ENCODE measurements at regions not wholly inside any gene's neighbourhood (a gene's known extent, or its start where the extent isn't known, plus 50 kb on each side); places are given as distances from the start of the nearest gene placed in this dataset.

DNA sequence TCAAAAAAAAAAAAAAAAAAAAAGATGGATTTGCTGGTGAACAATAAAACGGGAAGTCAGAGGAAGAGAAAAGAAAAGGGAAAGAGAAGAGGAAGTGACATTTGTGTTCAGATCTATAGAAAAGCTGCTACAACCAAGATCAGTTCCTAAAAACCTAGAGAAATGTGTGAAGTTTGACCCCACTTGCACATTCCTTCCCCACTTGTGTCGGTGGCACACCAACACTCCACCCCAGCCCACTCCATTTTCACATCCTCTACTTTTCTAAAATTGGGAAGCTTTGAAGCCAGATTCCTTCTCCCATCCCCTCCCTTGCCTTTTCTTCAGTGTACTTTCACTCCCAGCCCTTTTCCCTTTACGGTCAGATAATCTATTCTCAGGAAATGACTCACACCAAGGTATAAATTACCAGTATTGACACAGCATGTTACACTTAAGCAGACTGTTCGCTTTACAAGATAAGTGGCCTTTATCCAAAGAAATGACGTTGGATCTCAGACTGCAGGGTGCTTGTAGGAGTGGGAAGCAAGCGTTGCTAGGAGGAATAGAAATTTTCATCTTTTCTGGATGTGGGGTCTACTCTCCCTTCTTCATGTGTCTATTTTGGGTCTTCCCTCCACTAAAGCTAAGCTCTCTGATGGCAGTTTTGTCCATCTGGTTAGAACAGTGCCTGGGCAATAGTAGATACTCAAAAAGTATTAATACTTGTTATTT lies 92.5 kb upstream of the ADGRF1 start:
- peak overlapping the region; percentile 43 for H3K9ac ChIP-seq (ENCODE audit: low read depth, low read length)
- H3K4me2 ChIP-seq (ENCODE audit: low read length) = peak overlapping the region; percentile 72
- H3K36me3 ChIP-seq (ENCODE audit: insufficient read depth, low read length) = no peaks in the 10 kb centered on the region
- peak overlapping the region; percentile 39 for H3K4me3 ChIP-seq (ENCODE audit: low read length)
- H3K9me3 ChIP-seq (replicated peaks; ENCODE audit: low read length) = no peaks in the 10 kb centered on the region
- no peaks in the 10 kb centered on the region for H3K27me3 ChIP-seq (ENCODE audit: control insufficient read depth, insufficient read depth, low read length)
- H3K4me1 ChIP-seq (ENCODE audit: control insufficient read depth, insufficient read depth, low read length) = peaks cover 20% of the 10 kb centered on the region

DNA sequence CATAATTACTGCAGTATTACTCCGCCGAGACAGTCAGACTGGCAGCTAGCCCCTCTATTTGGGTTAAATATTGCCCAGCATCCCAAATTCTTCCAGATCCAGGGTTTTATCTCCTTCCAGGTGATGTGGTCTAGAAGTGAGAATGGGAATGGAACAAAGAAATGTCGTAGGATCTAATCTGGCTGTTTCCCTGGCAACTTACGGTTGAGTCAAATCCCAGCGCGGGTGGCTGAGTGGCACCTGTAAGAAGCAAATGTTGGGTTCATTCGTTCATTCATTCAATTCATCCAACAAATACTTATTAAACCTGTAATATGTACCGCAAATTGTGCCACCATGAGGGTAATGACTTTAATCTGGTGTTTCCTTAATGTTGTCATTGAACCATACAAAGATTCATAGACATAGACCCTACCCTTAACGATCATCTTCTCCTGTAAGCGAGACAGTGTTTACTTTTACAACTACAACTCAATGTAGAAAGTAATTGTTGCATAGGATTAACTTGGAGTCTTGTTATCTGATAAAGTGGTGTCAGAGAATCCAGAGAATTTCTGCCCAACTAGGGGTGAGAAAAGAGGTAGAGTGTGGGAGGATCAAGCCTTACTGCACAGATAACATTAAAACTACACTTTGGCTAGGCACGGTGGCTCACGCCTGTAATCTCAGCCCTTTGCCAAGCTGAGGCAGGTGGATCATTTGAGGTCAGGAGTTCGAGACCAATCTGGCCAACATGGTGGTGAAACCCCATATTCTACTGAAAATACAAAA lies 91.3 kb upstream of the ADGRF1 start:
- Histone ChIP-seq H3K27me3 (ENCODE audit: control insufficient read depth, insufficient read depth, low read length) (no peaks in the 10 kb centered on the region), H3K36me3 (ENCODE audit: insufficient read depth, low read length) (no peaks in the 10 kb centered on the region), H3K9me3 (replicated peaks; ENCODE audit: low read length) (no peaks in the 10 kb centered on the region), H3K9ac (ENCODE audit: low read depth, low read length) (no peak overlapping the region), H3K4me1 (ENCODE audit: control insufficient read depth, insufficient read depth, low read length) (peaks cover 20% of the 10 kb centered on the region), H3K4me2 (ENCODE audit: low read length) (no peak overlapping the region), H3K4me3 (ENCODE audit: low read length) (no peak overlapping the region)

DNA sequence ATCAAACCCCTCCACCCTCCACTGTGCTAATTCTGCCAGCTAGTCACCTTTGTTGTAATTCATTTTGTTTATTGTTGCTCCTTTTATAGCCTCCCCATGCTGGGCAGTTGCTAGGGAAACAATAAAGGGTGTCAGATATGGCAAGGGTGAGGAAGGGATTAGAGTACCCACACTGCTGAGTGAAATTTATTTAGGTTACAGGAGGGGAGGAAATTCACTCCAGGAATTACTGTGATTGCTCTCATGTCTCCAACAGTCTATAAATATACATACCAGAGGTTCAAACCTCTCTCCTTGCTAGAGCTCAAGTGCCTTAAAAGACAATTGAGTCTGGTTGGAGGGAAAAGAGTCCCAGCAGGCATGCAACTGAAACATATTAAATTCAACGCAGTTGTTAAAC lies 90.6 kb upstream of the ADGRF1 start:
- Histone ChIP-seq H3K4me3 (ENCODE audit: low read length) (no peak overlapping the region), H3K9ac (ENCODE audit: low read depth, low read length) (no peak overlapping the region), H3K27me3 (ENCODE audit: control insufficient read depth, insufficient read depth, low read length) (no peaks in the 10 kb centered on the region), H3K9me3 (replicated peaks; ENCODE audit: low read length) (no peaks in the 10 kb centered on the region), H3K36me3 (ENCODE audit: insufficient read depth, low read length) (no peaks in the 10 kb centered on the region), H3K4me1 (ENCODE audit: control insufficient read depth, insufficient read depth, low read length) (peaks cover 20% of the 10 kb centered on the region), H3K4me2 (ENCODE audit: low read length) (no peak overlapping the region)

DNA sequence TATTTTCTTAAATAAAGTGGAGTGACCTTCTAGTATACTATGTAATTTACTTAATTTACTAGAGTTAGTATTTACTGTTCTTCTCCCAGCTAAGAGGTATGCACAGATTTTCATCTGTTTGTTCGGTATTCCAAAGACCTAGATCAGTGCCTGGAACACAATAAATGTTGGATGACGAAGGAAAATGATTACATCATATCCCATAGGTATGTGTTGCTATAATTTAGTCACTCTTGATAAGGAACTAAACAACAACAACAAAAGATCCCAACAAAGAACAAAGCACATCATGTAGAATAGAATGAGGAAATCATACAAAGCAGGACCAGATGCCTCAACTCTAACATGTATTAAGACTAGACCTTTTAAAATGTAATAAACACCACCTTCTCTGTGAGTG lies 89.6 kb upstream of the ADGRF1 start:
- no peaks in the 10 kb centered on the region for H3K9me3 ChIP-seq (replicated peaks; ENCODE audit: low read length)
- peaks cover 24% of the 10 kb centered on the region for H3K4me1 ChIP-seq (ENCODE audit: control insufficient read depth, insufficient read depth, low read length)
- H3K27me3 ChIP-seq (ENCODE audit: control insufficient read depth, insufficient read depth, low read length) = no peaks in the 10 kb centered on the region
- H3K9ac ChIP-seq (ENCODE audit: low read depth, low read length) = no peak overlapping the region
- no peaks in the 10 kb centered on the region for H3K36me3 ChIP-seq (ENCODE audit: insufficient read depth, low read length)
- H3K4me2 ChIP-seq (ENCODE audit: low read length) = no peak overlapping the region
- no peak overlapping the region for H3K4me3 ChIP-seq (ENCODE audit: low read length)

DNA sequence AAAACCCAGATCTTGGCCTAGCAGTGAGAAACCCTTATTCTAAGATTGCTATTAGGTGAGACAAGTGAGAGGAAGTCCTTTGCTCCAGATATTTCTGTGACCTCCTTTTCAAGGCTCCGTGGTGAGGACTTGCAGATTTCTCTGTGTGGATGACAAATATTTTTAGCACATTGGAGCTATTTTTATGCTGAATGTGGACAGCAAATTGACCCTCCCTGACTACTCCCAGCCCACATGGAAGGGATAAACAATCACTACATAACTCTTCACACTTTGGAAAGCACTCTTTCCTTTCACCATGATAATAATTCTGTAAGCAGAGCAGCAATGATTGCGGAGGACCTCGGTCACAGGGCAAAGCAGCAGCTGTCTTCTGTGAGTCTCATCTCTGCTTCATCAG lies 88.0 kb upstream of the ADGRF1 start:
- no peak overlapping the region for H3K4me3 ChIP-seq (ENCODE audit: low read length)
- peaks cover 17% of the 10 kb centered on the region for H3K4me1 ChIP-seq (ENCODE audit: control insufficient read depth, insufficient read depth, low read length)
- no peak overlapping the region for H3K4me2 ChIP-seq (ENCODE audit: low read length)
- H3K27me3 ChIP-seq (ENCODE audit: control insufficient read depth, insufficient read depth, low read length) = no peaks in the 10 kb centered on the region
- no peak overlapping the region for H3K9ac ChIP-seq (ENCODE audit: low read depth, low read length)
- H3K36me3 ChIP-seq (ENCODE audit: insufficient read depth, low read length) = no peaks in the 10 kb centered on the region
- H3K9me3 ChIP-seq (replicated peaks; ENCODE audit: low read length) = no peaks in the 10 kb centered on the region

DNA sequence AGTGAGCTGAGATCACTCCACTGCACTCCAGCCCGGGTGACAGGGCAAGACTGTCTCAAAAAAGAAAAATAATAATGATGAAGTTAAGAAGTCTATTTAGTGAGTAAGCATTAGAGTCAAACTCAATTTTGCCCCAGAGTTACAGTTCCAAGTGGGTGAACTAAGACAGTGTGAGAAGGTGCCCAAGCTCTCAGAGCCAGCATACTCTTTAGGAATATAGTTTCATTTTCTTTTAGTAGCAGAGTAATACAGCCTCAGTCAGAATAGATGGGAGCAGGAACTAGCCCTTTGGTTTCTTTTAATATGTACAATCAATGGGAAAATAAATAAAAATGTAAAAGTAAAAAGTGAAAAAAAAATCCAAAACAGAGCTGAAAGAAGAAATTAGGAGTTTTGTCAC lies 87.0 kb upstream of the ADGRF1 start:
- H3K4me3 ChIP-seq (ENCODE audit: low read length) = no peak overlapping the region
- H3K9me3 ChIP-seq (replicated peaks; ENCODE audit: low read length) = no peaks in the 10 kb centered on the region
- no peaks in the 10 kb centered on the region for H3K36me3 ChIP-seq (ENCODE audit: insufficient read depth, low read length)
- H3K27me3 ChIP-seq (ENCODE audit: control insufficient read depth, insufficient read depth, low read length) = no peaks in the 10 kb centered on the region
- no peak overlapping the region for H3K9ac ChIP-seq (ENCODE audit: low read depth, low read length)
- H3K4me2 ChIP-seq (ENCODE audit: low read length) = no peak overlapping the region
- H3K4me1 ChIP-seq (ENCODE audit: control insufficient read depth, insufficient read depth, low read length) = peaks cover 9% of the 10 kb centered on the region

DNA sequence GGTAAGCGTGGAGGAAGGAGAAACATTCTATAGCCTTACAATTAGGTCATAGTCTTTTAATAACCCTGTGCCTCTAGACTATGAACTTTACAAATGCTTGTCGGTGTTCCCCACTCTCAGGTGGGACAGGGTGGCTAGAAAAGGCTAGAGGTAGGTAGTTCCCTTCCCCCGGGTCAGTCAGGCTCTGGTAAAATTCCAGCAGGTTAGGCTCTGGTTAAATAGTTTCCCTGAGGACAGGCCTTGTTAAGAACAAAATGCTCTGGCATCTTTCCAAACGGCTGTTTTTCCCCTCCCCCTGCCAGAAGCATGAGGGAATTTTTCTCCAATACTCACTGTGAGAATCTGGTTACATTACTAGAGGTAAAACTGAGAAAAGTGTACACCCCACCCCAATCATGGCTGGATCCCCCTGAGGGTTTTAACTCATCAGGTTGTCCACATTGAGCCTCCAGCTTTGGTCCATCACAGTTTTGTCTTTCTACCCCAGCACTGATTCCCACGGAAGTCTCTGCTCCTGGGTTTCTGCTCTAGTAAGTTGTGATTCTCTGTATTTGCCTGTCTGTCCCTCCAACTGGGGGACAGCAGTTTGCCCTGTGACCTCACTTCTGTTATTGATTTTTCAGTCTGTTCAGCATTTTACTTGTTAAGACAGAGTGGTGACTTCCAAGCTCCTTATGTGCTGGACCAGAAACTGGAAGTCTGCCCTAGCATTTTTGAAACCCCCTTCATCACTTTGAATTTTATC lies 84.7 kb upstream of the ADGRF1 start:
- Histone ChIP-seq H3K4me2 (ENCODE audit: low read length) (no peak overlapping the region), H3K36me3 (ENCODE audit: insufficient read depth, low read length) (no peaks in the 10 kb centered on the region), H3K9me3 (replicated peaks; ENCODE audit: low read length) (no peaks in the 10 kb centered on the region), H3K9ac (ENCODE audit: low read depth, low read length) (no peak overlapping the region), H3K27me3 (ENCODE audit: control insufficient read depth, insufficient read depth, low read length) (no peaks in the 10 kb centered on the region), H3K4me1 (ENCODE audit: control insufficient read depth, insufficient read depth, low read length) (peaks cover 9% of the 10 kb centered on the region), H3K4me3 (ENCODE audit: low read length) (no peak overlapping the region)

DNA sequence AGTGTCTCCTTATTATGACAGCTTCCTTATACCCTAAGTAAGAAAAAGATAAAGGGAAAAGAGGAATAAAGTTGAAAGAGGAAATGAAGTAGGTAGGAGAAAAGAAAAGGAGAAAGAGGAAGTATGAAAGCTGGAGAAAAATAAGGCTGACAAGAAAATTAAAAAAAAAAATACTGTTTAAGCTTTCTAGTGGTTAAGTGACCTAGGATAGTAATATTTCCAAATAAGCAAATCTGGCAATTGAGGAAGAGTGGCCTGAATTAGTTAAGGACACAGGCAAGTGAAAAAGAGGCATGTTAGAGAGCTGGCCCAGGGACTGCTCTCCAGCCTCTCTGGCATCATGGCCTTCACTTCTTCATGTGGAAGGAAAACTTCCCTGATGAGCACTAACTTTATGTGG lies 76.5 kb upstream of the ADGRF1 start:
- H3K27me3 ChIP-seq (ENCODE audit: control insufficient read depth, insufficient read depth, low read length) = peaks cover 3% of the 10 kb centered on the region
- no peaks in the 10 kb centered on the region for H3K36me3 ChIP-seq (ENCODE audit: insufficient read depth, low read length)
- H3K4me1 ChIP-seq (ENCODE audit: control insufficient read depth, insufficient read depth, low read length) = no peaks in the 10 kb centered on the region
- H3K9me3 ChIP-seq (replicated peaks; ENCODE audit: low read length) = no peaks in the 10 kb centered on the region
- H3K4me3 ChIP-seq (ENCODE audit: low read length) = no peak overlapping the region
- H3K9ac ChIP-seq (ENCODE audit: low read depth, low read length) = no peak overlapping the region
- no peak overlapping the region for H3K4me2 ChIP-seq (ENCODE audit: low read length)

DNA sequence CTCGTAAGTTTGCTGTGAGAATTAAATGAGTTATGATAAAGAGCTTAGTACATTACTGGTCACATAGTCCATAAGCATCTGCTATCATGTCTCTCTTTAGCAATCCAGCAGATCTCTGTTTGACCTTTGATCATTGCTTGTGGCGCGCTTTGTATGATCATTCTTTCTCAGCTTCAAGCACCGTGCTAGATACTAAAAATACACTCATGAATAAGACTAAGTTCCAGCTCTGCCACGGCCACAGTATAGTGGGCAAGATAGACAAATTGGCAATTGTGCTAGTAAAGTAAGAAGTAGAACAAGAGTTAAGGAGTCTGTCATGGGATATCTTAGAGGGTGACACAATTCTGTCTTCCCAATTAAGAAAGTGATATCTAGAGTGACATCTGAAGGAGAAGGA lies 75.2 kb upstream of the ADGRF1 start:
- H3K36me3 ChIP-seq (ENCODE audit: insufficient read depth, low read length) = no peaks in the 10 kb centered on the region
- H3K27me3 ChIP-seq (ENCODE audit: control insufficient read depth, insufficient read depth, low read length) = peaks cover 3% of the 10 kb centered on the region
- no peak overlapping the region for H3K4me3 ChIP-seq (ENCODE audit: low read length)
- H3K4me2 ChIP-seq (ENCODE audit: low read length) = no peak overlapping the region
- no peaks in the 10 kb centered on the region for H3K9me3 ChIP-seq (replicated peaks; ENCODE audit: low read length)
- H3K9ac ChIP-seq (ENCODE audit: low read depth, low read length) = no peak overlapping the region
- no peaks in the 10 kb centered on the region for H3K4me1 ChIP-seq (ENCODE audit: control insufficient read depth, insufficient read depth, low read length)

DNA sequence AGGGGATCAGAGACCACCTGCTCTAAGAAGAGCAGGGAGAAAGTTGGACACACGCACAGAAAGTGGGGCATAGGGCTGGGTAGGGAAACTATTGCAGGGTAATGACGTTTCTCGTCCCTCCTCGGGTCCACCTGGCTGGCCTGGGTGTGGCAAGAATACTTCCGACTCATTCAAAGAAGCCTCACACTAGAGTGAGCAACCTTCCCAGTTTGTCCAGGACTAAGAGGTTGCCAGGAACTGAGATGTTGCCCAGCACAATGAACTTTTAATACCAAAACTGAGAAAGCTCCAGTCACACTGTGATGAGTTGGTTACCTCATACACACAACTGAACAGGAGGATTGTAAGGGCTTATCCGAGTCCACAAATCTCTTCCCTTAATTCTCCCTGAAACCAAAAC lies 74.5 kb upstream of the ADGRF1 start:
- H3K4me3 ChIP-seq (ENCODE audit: low read length) = no peak overlapping the region
- H3K9me3 ChIP-seq (replicated peaks; ENCODE audit: low read length) = no peaks in the 10 kb centered on the region
- H3K4me2 ChIP-seq (ENCODE audit: low read length) = no peak overlapping the region
- peaks cover 3% of the 10 kb centered on the region for H3K27me3 ChIP-seq (ENCODE audit: control insufficient read depth, insufficient read depth, low read length)
- H3K36me3 ChIP-seq (ENCODE audit: insufficient read depth, low read length) = no peaks in the 10 kb centered on the region
- H3K9ac ChIP-seq (ENCODE audit: low read depth, low read length) = no peak overlapping the region
- H3K4me1 ChIP-seq (ENCODE audit: control insufficient read depth, insufficient read depth, low read length) = no peaks in the 10 kb centered on the region

DNA sequence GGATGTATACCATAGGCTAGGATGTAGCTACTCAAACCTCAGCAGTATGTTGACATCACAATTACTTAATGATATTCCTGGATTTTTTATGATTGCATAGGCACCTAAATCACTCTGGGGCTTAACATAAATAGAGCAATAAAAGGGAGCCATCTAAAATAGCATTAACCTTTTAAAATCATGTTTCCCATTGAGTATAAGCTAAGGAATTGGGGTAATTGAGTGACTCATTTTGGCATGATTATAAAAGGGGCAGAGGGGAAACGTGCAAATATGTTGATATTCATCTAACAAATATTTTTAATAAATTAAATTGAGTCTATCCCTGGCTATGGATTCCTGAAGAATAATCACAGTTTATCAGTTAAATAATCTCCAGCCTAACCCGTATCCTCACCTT lies 74.0 kb upstream of the ADGRF1 start:
- H3K4me2 ChIP-seq (ENCODE audit: low read length) = no peak overlapping the region
- no peaks in the 10 kb centered on the region for H3K4me1 ChIP-seq (ENCODE audit: control insufficient read depth, insufficient read depth, low read length)
- no peaks in the 10 kb centered on the region for H3K36me3 ChIP-seq (ENCODE audit: insufficient read depth, low read length)
- no peak overlapping the region for H3K9ac ChIP-seq (ENCODE audit: low read depth, low read length)
- H3K4me3 ChIP-seq (ENCODE audit: low read length) = no peak overlapping the region
- peaks cover 3% of the 10 kb centered on the region for H3K27me3 ChIP-seq (ENCODE audit: control insufficient read depth, insufficient read depth, low read length)
- H3K9me3 ChIP-seq (replicated peaks; ENCODE audit: low read length) = no peaks in the 10 kb centered on the region

Measured in skeletal muscle satellite cell (primary cell).